ENCODE measurements at regions not wholly inside any gene's neighbourhood (a gene's known extent, or its start where the extent isn't known, plus 50 kb on each side); places are given as distances from the start of the nearest gene placed in this dataset.

DNA sequence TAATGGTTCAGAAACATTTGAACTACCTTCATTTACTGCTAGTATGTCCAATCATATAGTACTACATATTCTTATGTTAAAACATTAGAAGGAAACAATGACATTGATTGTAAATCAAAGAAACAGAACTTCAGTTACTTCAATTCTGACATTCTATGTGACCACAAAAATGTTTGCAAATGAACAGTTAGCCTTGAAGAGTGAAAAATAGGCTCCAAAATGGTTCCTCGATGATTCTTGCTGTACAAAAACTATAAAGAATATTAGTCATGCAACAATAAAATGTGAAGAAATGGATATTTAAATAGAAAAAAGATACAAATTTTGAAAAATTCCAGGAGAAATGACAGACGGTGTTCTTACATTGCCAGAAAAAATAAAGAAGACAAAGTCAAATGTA lies 686.9 kb downstream of the BCKDHB start (continued):
- TF ChIP-seq, protein P1, sequence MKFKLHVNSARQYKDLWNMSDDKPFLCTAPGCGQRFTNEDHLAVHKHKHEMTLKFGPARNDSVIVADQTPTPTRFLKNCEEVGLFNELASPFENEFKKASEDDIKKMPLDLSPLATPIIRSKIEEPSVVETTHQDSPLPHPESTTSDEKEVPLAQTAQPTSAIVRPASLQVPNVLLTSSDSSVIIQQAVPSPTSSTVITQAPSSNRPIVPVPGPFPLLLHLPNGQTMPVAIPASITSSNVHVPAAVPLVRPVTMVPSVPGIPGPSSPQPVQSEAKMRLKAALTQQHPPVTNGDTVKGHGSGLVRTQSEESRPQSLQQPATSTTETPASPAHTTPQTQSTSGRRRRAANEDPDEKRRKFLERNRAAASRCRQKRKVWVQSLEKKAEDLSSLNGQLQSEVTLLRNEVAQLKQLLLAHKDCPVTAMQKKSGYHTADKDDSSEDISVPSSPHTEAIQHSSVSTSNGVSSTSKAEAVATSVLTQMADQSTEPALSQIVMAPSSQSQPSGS (IDR thresholded peaks at IDR 0.05; ENCODE audit: low read length): no peak
- TF ChIP-seq ZNF207 (IDR thresholded peaks at IDR 0.05; ENCODE audit: borderline replicate concordance) (no peak), YBX1 (IDR thresholded peaks at IDR 0.05) (no peak), ZNF384 (IDR thresholded peaks at IDR 0.05; ENCODE audit: borderline replicate concordance, low read depth, low read length) (no peak)

DNA sequence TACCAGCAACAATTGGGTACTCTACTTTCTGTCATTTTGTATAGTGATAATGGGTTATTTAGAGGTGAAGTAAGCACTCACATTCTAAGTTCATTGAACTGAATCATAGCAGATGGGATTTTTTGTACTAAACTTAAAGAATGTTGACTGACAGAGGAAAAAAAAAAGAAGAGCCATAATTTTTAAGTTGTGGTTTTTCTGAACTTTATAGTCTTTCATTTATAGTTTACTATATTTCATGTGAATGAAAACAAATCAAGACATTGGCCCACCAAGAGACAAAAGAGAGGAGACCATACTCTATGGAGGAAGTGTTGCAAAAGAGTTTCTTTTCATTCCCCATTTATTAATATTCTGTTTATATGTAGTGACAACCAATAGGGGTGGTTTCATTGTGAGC lies 685.7 kb downstream of the BCKDHB start:
- no peaks in the 10 kb centered on the region for H4K20me1 ChIP-seq (ENCODE audit: control insufficient read depth, insufficient read depth)
- BruUV-seq (replicated peaks): no TSS peak
- H3K9ac ChIP-seq (ENCODE audit: control insufficient read depth, insufficient read depth, low read length): no peak overlapping the region
- no peak for DNase-seq (ENCODE audit: low read depth, low spot score)
- no peaks in the 10 kb centered on the region for H3K4me1 ChIP-seq (ENCODE audit: control insufficient read depth, insufficient read depth, low read length)
- no peak overlapping the region for H3K4me2 ChIP-seq (ENCODE audit: control insufficient read depth, insufficient read depth)
- no peak for ATAC-seq
- POLR2A ChIA-PET: no interaction called here
- in situ Hi-C loops (cut with MboI): no loop called here
- no peak overlapping the region for H3K27ac ChIP-seq (ENCODE audit: control insufficient read depth, insufficient read depth)
- SMC1A ChIA-PET (ENCODE audit: uncharacterized antibody, unreplicated experiment): no interaction called here
- H3K36me3 ChIP-seq (ENCODE audit: control insufficient read depth in 2 of 2, insufficient read depth in 2 of 2, low read length in 1 of 2): no peaks in the 10 kb centered on the region
- intact Hi-C loops (cut with micrococcal nuclease; ENCODE audit: unreplicated experiment): no loop called here
- FAIRE-seq: no peak
- no peaks in the 10 kb centered on the region for H3K9me3 ChIP-seq (replicated peaks; ENCODE audit: control insufficient read depth, insufficient read depth, low read length)
- no peak for TF ChIP-seq CHD2 (IDR thresholded peaks at IDR 0.05; ENCODE audit: borderline replicate concordance, low read depth, low read length)
- no peak for TF ChIP-seq SUZ12 (IDR thresholded peaks at IDR 0.05; ENCODE audit: unreplicated experiment)
- TF ChIP-seq MXI1 (IDR thresholded peaks at IDR 0.05; ENCODE audit: low read depth, low read length): no peak
- no peaks in the 10 kb centered on the region for H3K27me3 ChIP-seq (replicated peaks in 1 of 2; ENCODE audit: control insufficient read depth in 2 of 2, insufficient read depth in 2 of 2, low read length in 1 of 2)
- H2AFZ ChIP-seq (ENCODE audit: control insufficient read depth, low read depth, low read length): no peak overlapping the region
- H3K4me3 ChIP-seq: no peak overlapping the region
- CTCF ChIA-PET: no interaction called here
- RAD21 ChIA-PET (ENCODE audit: unreplicated experiment): no interaction called here
- no peaks in the 10 kb centered on the region for H3K79me2 ChIP-seq (ENCODE audit: control insufficient read depth, insufficient read depth, low read length)
